A549 (cell line): ENCODE measurements at regions not wholly inside any gene's neighbourhood (a gene's known extent, or its start where the extent isn't known, plus 50 kb on each side); places are given as distances from the start of the nearest gene placed in this dataset.

ENCODE experiments used
- CTCF ChIP-seq: fragments of >200 bp; sonication (Bioruptor Twin); formaldehyde crosslinking; IDR thresholded peaks from 3 replicates; pipeline ENCODE4 v1.5.1; 2016
- EP300 ChIP-seq, 2 experiments: fragments of >200 bp; sonication (Bioruptor Twin); formaldehyde crosslinking; IDR thresholded peaks; 2 replicates in 1 of 2; 3 replicates in 1 of 2; pipeline ENCODE4 v1.6.1; 2016 to 2017
- JUN ChIP-seq, 2 experiments: fragments of >200 bp; sonication (Bioruptor Twin); formaldehyde crosslinking; IDR thresholded peaks; 2 replicates in 1 of 2; 3 replicates in 1 of 2; pipeline ENCODE4 v1.6.1; 2016 to 2017
- NR3C1 ChIP-seq: fragments of >200 bp; sonication (Bioruptor Twin); formaldehyde crosslinking; IDR thresholded peaks from 3 replicates; pipeline ENCODE4 v1.6.1; 2017
- POLR2A ChIP-seq: IDR thresholded peaks from 2 replicates; pipeline ENCODE4 v1.6.1; 2012; ENCODE audit warnings: mild to moderate bottlenecking, low read length
- POLR2AphosphoS2 ChIP-seq: conservative IDR thresholded peaks from 2 replicates; pipeline ENCODE4 v1.6.1; 2012; ENCODE audit warnings: low read length, improper control_type of control experiment, inconsistent platforms
- RFX5 ChIP-seq: fragments of 450-650 bp; IDR thresholded peaks from 2 replicates; pipeline ENCODE4 v1.7.1; 2014; ENCODE audit warnings: antibody characterized with exemption, mild to moderate bottlenecking, moderate library complexity

- TF ChIP-seq POLR2A, result no peak
- TF ChIP-seq JUN (IDR thresholded peaks at IDR 0.05), result no peak
- TF ChIP-seq POLR2AphosphoS2, result no peak
- no peak for TF ChIP-seq CTCF
- TF ChIP-seq RFX5, result no peak
- no peak for TF ChIP-seq EP300 (IDR thresholded peaks at IDR 0.05)
- TF ChIP-seq NR3C1, result no peak
These were observed 222.1 kb upstream of the ADAMTS9 start for GRCh38 chr3:64909757-64910467.
